ENCODE measurements at regions not wholly inside any gene's neighbourhood (a gene's known extent, or its start where the extent isn't known, plus 50 kb on each side); places are given as distances from the start of the nearest gene placed in this dataset.
"Not testable (repeated sequence)": the region's sequence is repeated elsewhere in the genome, so short reads cannot be mapped to it uniquely, and the experiment has no call there.

- in situ Hi-C loops (cut with HindIII; ENCODE audit: low sequenced_read_pairs): no loop called here
Observed at GRCh38 chr15:39419651-39420050, 161.2 kb upstream of the THBS1 start.

- in situ Hi-C loops (cut with HindIII; ENCODE audit: low sequenced_read_pairs): not testable (repeated sequence)
Observed at GRCh38 chr15:39420123-39420852, 160.6 kb upstream of the THBS1 start.

GRCh38 chr15:39420853-39421192, 160.1 kb upstream of the THBS1 start:
- in situ Hi-C loops (cut with HindIII; ENCODE audit: low sequenced_read_pairs): not testable (repeated sequence)

GRCh38 chr15:39426552-39427532, 154.0 kb upstream of the THBS1 start:
- in situ Hi-C loops (cut with HindIII; ENCODE audit: low sequenced_read_pairs): no loop called here

DNA sequence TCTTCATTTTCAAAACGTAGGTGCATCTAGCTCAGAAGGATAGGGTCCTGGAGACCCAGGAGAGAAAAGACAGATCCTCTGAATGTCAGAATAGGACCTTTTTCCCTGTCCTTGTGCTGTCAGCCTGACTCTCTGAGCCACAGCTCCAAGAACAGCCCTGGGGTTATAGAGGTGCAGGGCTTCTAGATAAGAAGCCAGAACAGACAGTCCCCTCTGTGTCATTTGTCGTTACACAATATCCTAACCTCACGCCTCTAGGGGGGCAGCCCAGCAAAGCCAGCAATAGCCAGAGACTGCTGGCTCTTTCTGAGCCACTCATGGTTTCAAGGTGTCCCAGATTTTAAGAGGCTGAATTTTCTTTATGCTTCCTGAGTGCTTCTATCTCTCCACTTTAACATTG, 153.2 kb upstream of the THBS1 start:
- in situ Hi-C loops (cut with HindIII; ENCODE audit: low sequenced_read_pairs): no loop called here

DNA sequence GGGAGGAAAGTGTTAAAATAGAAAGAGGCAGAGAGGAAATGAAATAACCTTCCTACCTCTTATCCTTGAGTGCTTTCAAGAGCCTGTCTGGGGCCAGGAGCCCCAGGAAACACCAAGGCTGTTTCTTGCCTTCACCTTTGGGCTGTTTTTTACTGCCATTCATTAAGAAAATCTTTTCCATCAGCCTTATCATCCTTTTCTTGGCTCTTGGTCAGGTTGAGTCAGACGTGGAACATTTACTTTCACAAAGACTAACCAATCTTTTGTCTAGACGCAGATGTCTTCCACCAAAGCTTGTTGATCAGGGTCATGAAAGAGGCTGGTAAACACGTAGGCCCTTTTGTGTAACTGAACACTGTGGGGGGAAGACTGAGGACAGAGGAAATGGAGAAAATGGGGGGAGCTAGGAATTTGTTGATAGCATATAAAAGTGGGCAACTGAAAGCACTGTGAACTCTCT, 151.0 kb upstream of the THBS1 start:
- in situ Hi-C loops (cut with HindIII; ENCODE audit: low sequenced_read_pairs): no loop called here

- in situ Hi-C loops (cut with HindIII; ENCODE audit: low sequenced_read_pairs): no loop called here
Observed at GRCh38 chr15:39430389-39430788, 150.5 kb upstream of the THBS1 start.

GRCh38 chr15:39431376-39431775, 149.5 kb upstream of the THBS1 start:
- in situ Hi-C loops (cut with HindIII; ENCODE audit: low sequenced_read_pairs): no loop called here

DNA sequence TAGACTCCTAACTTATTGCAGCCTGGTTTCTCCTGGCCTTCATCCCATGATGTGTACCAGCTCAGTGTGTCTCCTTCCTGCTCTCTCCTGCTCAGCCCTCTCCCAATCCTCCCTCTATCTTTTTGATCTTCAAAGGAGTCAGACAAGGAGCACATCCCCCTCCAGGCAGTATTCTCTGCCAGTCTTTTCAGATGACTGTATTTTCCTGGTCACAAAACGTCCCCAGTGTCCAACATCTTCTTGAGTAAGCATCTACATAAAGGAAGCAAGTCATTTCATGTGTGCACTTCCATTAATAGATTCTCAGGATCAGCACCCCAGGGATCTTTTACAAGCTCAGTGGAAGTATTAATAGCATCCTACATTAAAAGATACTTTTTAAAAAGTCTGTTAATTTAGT, 148.9 kb upstream of the THBS1 start:
- in situ Hi-C loops (cut with HindIII; ENCODE audit: low sequenced_read_pairs): no loop called here

DNA sequence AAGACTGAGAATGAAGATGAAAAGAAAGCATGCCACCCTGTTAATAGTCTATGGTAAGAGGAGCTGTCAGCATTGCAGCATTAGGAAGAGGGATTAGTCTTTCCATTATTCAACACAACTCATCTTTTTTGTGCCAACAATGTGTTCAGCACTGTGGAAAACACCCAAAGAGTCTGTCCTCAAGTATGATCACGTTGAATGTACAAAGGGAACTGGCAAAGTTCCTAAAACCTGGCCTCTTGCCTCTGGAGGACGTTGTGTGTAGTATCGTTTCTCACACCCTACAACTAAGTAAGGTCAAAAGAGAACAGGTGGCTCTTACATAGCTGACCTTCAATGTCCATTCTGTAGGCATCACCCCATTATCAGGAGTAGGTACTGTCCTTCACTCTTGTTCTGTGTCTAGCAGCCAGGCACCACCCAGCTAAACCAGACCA, 147.9 kb upstream of the THBS1 start:
- in situ Hi-C loops (cut with HindIII; ENCODE audit: low sequenced_read_pairs): no loop called here

DNA sequence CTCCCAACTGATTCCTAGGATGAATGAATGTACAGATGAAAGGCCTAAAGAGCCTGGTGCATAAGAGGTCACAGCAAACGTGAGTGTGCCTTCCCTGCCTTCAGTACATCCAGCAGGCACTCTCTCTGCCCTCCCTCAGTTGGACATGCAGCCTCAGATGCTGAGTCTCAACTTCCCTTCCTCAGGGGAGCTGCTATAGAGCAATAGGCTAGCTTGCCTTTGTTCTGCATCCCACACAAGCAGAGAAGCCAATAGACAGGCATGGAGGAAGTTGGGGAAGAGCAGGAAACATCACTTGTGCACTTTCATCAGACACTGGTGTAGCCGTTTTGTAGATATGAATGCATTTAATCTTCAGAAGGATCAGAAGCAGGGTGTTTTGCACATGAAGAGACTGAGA, 147.5 kb upstream of the THBS1 start:
- in situ Hi-C loops (cut with HindIII; ENCODE audit: low sequenced_read_pairs): no loop called here

- in situ Hi-C loops (cut with HindIII; ENCODE audit: low sequenced_read_pairs): no loop called here
Observed at GRCh38 chr15:39434163-39434562, 146.7 kb upstream of the THBS1 start.

GRCh38 chr15:39434751-39435238, 146.1 kb upstream of the THBS1 start:
- in situ Hi-C loops (cut with HindIII; ENCODE audit: low sequenced_read_pairs): no loop called here

GRCh38 chr15:39435244-39435643, 145.6 kb upstream of the THBS1 start:
- in situ Hi-C loops (cut with HindIII; ENCODE audit: low sequenced_read_pairs): no loop called here

DNA sequence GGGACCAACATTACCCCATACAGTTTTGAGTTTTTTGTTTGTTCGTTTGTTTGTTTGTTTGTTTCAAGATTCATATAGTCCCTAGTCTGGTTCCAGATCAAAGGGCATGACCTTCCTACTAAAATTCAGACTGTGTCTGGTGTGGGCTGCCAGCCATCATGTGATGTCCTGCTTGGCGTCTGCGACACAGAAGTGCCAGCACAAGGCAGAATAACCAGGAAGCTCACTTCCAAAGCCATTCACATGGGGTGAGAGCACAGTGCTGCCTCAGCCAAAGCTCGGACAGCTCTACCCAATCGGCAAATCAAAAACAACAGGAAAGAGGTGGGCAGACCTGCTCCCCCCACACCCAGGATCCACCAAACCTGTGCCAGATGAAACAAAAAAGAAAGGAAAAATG, 142.6 kb upstream of the THBS1 start:
- in situ Hi-C loops (cut with HindIII; ENCODE audit: low sequenced_read_pairs): no loop called here

GRCh38 chr15:39438799-39439592, 141.9 kb upstream of the THBS1 start:
- in situ Hi-C loops (cut with HindIII; ENCODE audit: low sequenced_read_pairs): no loop called here

GRCh38 chr15:39442898-39443297, 138.0 kb upstream of the THBS1 start:
- in situ Hi-C loops (cut with HindIII; ENCODE audit: low sequenced_read_pairs): no loop called here

DNA sequence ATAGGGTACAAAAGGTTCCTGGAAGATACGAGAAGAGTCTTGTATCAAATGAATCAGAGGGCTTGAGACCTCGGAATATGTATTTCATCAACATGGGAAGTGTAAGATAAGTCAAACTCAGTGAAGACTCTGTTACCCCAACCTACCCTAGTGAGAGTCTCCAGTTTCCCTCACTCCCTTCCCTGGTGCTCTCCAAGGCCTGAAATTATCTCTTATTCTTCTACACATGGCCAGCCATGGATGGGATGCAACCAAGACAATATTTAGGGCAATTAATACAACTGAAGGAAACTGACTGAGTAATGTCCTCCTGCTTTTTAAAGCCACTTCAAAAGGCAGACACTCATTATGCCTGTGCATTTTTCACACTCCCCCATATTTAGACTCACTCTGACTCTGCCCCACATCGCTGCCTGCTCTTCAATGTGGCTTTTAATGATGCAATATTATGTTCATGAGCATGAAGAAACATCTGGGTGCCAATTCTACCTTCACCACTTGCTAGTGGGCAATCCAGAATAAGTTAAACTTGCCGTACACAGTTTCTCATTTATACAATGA, 137.1 kb upstream of the THBS1 start:
- in situ Hi-C loops (cut with HindIII; ENCODE audit: low sequenced_read_pairs): no loop called here

DNA sequence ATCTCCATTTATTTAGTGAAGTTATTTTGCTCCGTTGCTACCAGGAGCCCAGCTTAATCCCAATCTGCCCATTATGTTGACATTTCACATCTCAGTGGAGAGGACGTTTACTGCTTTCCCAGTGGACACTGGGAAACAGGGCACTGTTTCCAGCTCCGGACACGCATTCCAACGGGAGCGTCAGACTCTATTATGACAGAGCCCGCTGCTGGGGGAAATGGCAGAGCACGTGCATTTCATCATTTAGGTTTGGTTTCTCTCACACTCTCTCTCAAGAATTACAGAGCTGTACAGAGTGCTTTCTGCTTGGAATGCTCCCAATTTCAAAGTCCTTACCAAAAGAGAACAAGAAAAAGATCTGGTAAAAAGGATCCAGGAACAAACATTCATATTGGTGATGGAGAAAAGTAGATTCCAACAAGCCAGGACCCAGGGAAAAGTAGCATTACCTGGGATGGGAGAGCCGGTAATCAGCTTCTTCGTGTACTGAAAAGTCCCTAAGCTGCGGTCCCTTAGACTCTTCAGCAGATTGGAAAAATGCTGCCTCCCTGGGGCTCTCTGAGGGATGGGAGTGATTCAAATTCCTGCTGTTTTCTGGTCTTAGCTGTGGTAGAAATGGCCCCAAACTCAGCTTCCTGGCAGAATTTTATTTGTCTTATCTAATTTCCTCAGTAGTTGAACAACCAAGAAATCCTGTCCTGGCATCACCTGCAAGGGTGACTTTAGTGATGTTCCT, 136.0 kb upstream of the THBS1 start:
- in situ Hi-C loops (cut with HindIII; ENCODE audit: low sequenced_read_pairs): no loop called here

DNA sequence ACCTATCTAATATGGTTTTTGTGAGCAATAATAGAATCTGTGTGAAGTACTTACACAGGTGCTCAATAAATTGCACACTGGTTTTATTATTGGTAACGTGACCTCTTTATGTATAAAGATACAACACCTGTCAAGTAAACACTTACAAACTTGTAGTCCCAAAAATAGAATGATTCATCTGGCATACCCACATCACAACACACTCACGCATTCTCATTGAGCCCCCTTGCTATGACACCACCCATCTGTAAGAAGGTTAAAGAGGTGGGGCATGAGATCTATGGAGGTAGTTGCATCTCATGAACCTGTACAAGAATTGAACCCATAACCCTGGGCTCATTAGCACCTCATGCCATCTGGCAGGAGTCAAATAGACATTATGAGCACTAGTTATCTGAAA, 134.9 kb upstream of the THBS1 start:
- in situ Hi-C loops (cut with HindIII; ENCODE audit: low sequenced_read_pairs): no loop called here

Data from endothelial cell of hepatic sinusoid (primary cell).